HEK293 (cell line): ENCODE measurements at regions not wholly inside any gene's neighbourhood (a gene's known extent, or its start where the extent isn't known, plus 50 kb on each side); places are given as distances from the start of the nearest gene placed in this dataset.

ENCODE experiments used
- CTCF ChIA-PET: fragments of 350-600 bp; formaldehyde crosslinking; extraction: SDS; loops from one replicate; lab custom pipeline; 2021; ENCODE audit warnings: antibody characterized with exemption; lab: Yijun Ruan, JAX
- POLR2A ChIA-PET: fragments of 300-600 bp; formaldehyde crosslinking; extraction: SDS; loops from one replicate; lab custom pipeline; 2020; ENCODE audit warnings: antibody characterized with exemption, inconsistent platforms; lab: Yijun Ruan, JAX
- H3K27ac ChIP-seq: fragments of 200-500 bp; sonication (Bioruptor generic); 2 replicates; pipeline ENCODE4 v1.5.1; 2014; ENCODE audit warnings: low read depth, low read length, control low read depth, inconsistent platforms; ENCODE audit errors: extremely low read depth
- H3K36me3 ChIP-seq, 2 experiments: fragments of 200-500 bp in 1 of 2; sonication (Bioruptor generic) in 1 of 2; 1 replicate in 1 of 2; 2 replicates in 1 of 2; pipeline ENCODE4 v1.5.1; 2014 to 2017; ENCODE audit warnings: inconsistent platforms in 2 of 2, low read length in 2 of 2; ENCODE audit not compliant: control insufficient read depth in 2 of 2, insufficient read depth in 1 of 2
- H3K4me1 ChIP-seq: fragments of 200-500 bp; sonication (Bioruptor generic); 2 replicates; pipeline ENCODE4 v1.5.1; 2014; ENCODE audit warnings: mild to moderate bottlenecking, low read length, inconsistent platforms; ENCODE audit not compliant: control insufficient read depth, insufficient read depth
- H3K4me3 ChIP-seq: 2 replicates; pipeline ENCODE4 v1.5.1; 2011; ENCODE audit warnings: low read depth, mild to moderate bottlenecking, control low read depth, low read length, moderate library complexity
- H3K9me3 ChIP-seq: fragments of 200-500 bp; sonication (Bioruptor generic); 2 replicates; pipeline ENCODE4 v1.5.1; 2014; ENCODE audit warnings: low read depth, low read length, inconsistent platforms; ENCODE audit not compliant: control insufficient read depth, insufficient read depth
- BCL11A ChIP-seq: fragments of 450-650 bp; formaldehyde crosslinking; IDR thresholded peaks from 2 replicates; pipeline ENCODE4 v1.5.1; 2016; ENCODE audit warnings: low read depth, missing biosample characterization, missing genetic modification characterization
- EGR2 ChIP-seq: fragments of 450-650 bp; formaldehyde crosslinking; IDR thresholded peaks from 2 replicates; pipeline ENCODE4 v1.5.1; 2016; ENCODE audit warnings: low read depth, missing biosample characterization, missing genetic modification characterization
- IKZF3 ChIP-seq: fragments of 450-650 bp; IDR thresholded peaks from 2 replicates; pipeline ENCODE4 v1.5.0; 2018; ENCODE audit warnings: missing biosample characterization, mild to moderate bottlenecking, missing genetic modification characterization, moderate library complexity
- KLF7 ChIP-seq: fragments of 450-650 bp; formaldehyde crosslinking; IDR thresholded peaks from 2 replicates; pipeline ENCODE4 v1.5.1; 2016; ENCODE audit warnings: missing biosample characterization, missing genetic modification characterization, borderline replicate concordance
- OVOL3 ChIP-seq: fragments of 450-650 bp; formaldehyde crosslinking; IDR thresholded peaks from 2 replicates; pipeline ENCODE4 v1.5.1; 2016; ENCODE audit warnings: missing biosample characterization, missing genetic modification characterization
- PRDM10 ChIP-seq: fragments of 450-650 bp; formaldehyde crosslinking; IDR thresholded peaks from 2 replicates; pipeline ENCODE4 v1.5.1; 2016; ENCODE audit warnings: missing biosample characterization, missing genetic modification characterization
- REPIN1 ChIP-seq: fragments of 450-650 bp; formaldehyde crosslinking; IDR thresholded peaks from 2 replicates; pipeline ENCODE4 v1.5.1; 2017; ENCODE audit warnings: missing biosample characterization, missing genetic modification characterization, low read depth
- ZBTB10 ChIP-seq: fragments of 450-650 bp; formaldehyde crosslinking; IDR thresholded peaks from 2 replicates; pipeline ENCODE4 v1.5.1; 2016; ENCODE audit warnings: missing biosample characterization, missing genetic modification characterization
- ZBTB17 ChIP-seq: fragments of 450-650 bp; formaldehyde crosslinking; IDR thresholded peaks from 2 replicates; pipeline ENCODE4 v1.5.1; 2016; ENCODE audit warnings: missing biosample characterization, missing genetic modification characterization
- ZBTB44 ChIP-seq: fragments of 450-650 bp; IDR thresholded peaks from 2 replicates; pipeline ENCODE4 v1.5.1; 2018; ENCODE audit warnings: missing biosample characterization, mild to moderate bottlenecking, missing genetic modification characterization
- ZNF10 ChIP-seq: fragments of 450-650 bp; formaldehyde crosslinking; IDR thresholded peaks from 2 replicates; pipeline ENCODE4 v1.5.1; 2017; ENCODE audit warnings: missing biosample characterization, missing genetic modification characterization
- ZNF133 ChIP-seq: fragments of 450-650 bp; formaldehyde crosslinking; IDR thresholded peaks from 2 replicates; pipeline ENCODE4 v1.5.1; 2016; ENCODE audit warnings: missing biosample characterization, missing genetic modification characterization
- ZNF146 ChIP-seq: fragments of 450-650 bp; formaldehyde crosslinking; IDR thresholded peaks from 2 replicates; pipeline ENCODE4 v1.5.1; 2016; ENCODE audit warnings: missing biosample characterization, missing genetic modification characterization
- ZNF175 ChIP-seq: fragments of 450-650 bp; formaldehyde crosslinking; IDR thresholded peaks from 2 replicates; pipeline ENCODE4 v1.5.1; 2016; ENCODE audit warnings: missing biosample characterization, missing genetic modification characterization
- ZNF221 ChIP-seq: fragments of 450-650 bp; formaldehyde crosslinking; IDR thresholded peaks from 2 replicates; pipeline ENCODE4 v1.5.1; 2017; ENCODE audit warnings: missing biosample characterization, missing genetic modification characterization, borderline replicate concordance
- ZNF24 ChIP-seq: fragments of 450-650 bp; formaldehyde crosslinking; IDR thresholded peaks from 2 replicates; pipeline ENCODE4 v1.5.1; 2016; ENCODE audit warnings: missing biosample characterization, missing genetic modification characterization
- ZNF324 ChIP-seq: fragments of 450-650 bp; formaldehyde crosslinking; IDR thresholded peaks from 2 replicates; pipeline ENCODE4 v1.5.1; 2016; ENCODE audit warnings: missing biosample characterization, missing genetic modification characterization
- ZNF426 ChIP-seq: fragments of 450-650 bp; formaldehyde crosslinking; IDR thresholded peaks from 2 replicates; pipeline ENCODE4 v1.5.1; 2017; ENCODE audit warnings: missing biosample characterization, missing genetic modification characterization, mild to moderate bottlenecking, inconsistent platforms, moderate library complexity
- ZNF548 ChIP-seq: fragments of 450-650 bp; formaldehyde crosslinking; IDR thresholded peaks from 2 replicates; pipeline ENCODE4 v1.5.1; 2016; ENCODE audit warnings: missing biosample characterization, missing genetic modification characterization
- ZNF645 ChIP-seq: fragments of 450-650 bp; formaldehyde crosslinking; IDR thresholded peaks from 2 replicates; pipeline ENCODE4; 2016; ENCODE audit warnings: missing biosample characterization, missing genetic modification characterization

GRCh38 chr6:163947276-163947675 is 532.8 kb downstream of the QKI start:
- no peak overlapping the region for H3K27ac ChIP-seq
- no peaks in the 10 kb centered on the region for H3K36me3 ChIP-seq
- POLR2A ChIA-PET, result no interaction called here
- no peaks in the 10 kb centered on the region for H3K4me1 ChIP-seq
- H3K4me3 ChIP-seq, result no peak overlapping the region
- no peak for TF ChIP-seq ZNF146 (tag by site-specific recombination)
- H3K9me3 ChIP-seq, result no peaks in the 10 kb centered on the region
- CTCF ChIA-PET, result interaction anchor here (0.7 to 1.4 kb wide), 2 partner anchors 9 to 483 kb away, joined by 3 to 6 read pairs; no protein-coding TSS in a partner anchor

- TF ChIP-seq ZBTB10 (tag by site-specific recombination), result no peak
- no peak for TF ChIP-seq PRDM10 (tag by site-specific recombination)
- no peak for TF ChIP-seq IKZF3
- TF ChIP-seq ZNF645 (tag by site-specific recombination), result no peak
- TF ChIP-seq ZBTB17 (tag by site-specific recombination), result no peak
- TF ChIP-seq ZNF24 (tag by site-specific recombination), result no peak
- TF ChIP-seq ZNF426, result no peak
- TF ChIP-seq ZNF548 (tag by site-specific recombination), result no peak
- no peak for TF ChIP-seq ZBTB44 (tag by site-specific recombination)
- no peak for TF ChIP-seq EGR2 (tag by site-specific recombination)
- no peak for TF ChIP-seq KLF7 (tag by site-specific recombination)
- TF ChIP-seq ZNF175 (tag by site-specific recombination), result no peak
- no peak for TF ChIP-seq ZNF133
- no peak for TF ChIP-seq ZNF221 (tag by site-specific recombination)
- TF ChIP-seq ZNF324, result no peak
- TF ChIP-seq BCL11A (tag by site-specific recombination), result no peak
- no peak for TF ChIP-seq ZNF10 (tag by site-specific recombination)
- TF ChIP-seq REPIN1, result no peak
- no peak for TF ChIP-seq OVOL3 (tag by site-specific recombination)
- no peaks in the 10 kb centered on the region for H3K4me1 ChIP-seq
- H3K36me3 ChIP-seq, result no peaks in the 10 kb centered on the region
- CTCF ChIA-PET, result interaction anchor here (0.7 to 1.4 kb wide), 2 partner anchors 10 to 482 kb away, joined by 3 to 6 read pairs; no protein-coding TSS in a partner anchor
- H3K27ac ChIP-seq, result no peak overlapping the region
- POLR2A ChIA-PET, result no interaction called here
- H3K4me3 ChIP-seq, result no peak overlapping the region
- H3K9me3 ChIP-seq, result no peaks in the 10 kb centered on the region
These were observed 531.9 kb downstream of the QKI start for GRCh38 chr6:163946437-163946836.
